IPS DF 6.9 (cell line): ENCODE measurements at regions not wholly inside any gene's neighbourhood (a gene's known extent, or its start where the extent isn't known, plus 50 kb on each side); places are given as distances from the start of the nearest gene placed in this dataset.

Experiments
- DNase-seq: peaks from one replicate; pipeline ENCODE4 v3.0.0-alpha.2; 2013; ENCODE audit warnings: low read depth, low spot score
- H3K27ac ChIP-seq: one replicate; pipeline ENCODE4 v1.5.1; 2013; ENCODE audit warnings: low read length, control low read depth
- H3K27me3 ChIP-seq: 2 replicates; pipeline ENCODE4 v1.6.1; 2013; ENCODE audit warnings: mild to moderate bottlenecking, low read length; ENCODE audit not compliant: control insufficient read depth, insufficient read depth
- H3K36me3 ChIP-seq: 2 replicates; pipeline ENCODE4 v1.6.1; 2013; ENCODE audit warnings: low read length; ENCODE audit not compliant: control insufficient read depth, insufficient read depth
- H3K4me1 ChIP-seq: 2 replicates; pipeline ENCODE4 v1.6.1; 2013; ENCODE audit warnings: low read length; ENCODE audit not compliant: control insufficient read depth, insufficient read depth
- H3K4me3 ChIP-seq: 2 replicates; pipeline ENCODE4 v1.5.1; 2013; ENCODE audit warnings: mild to moderate bottlenecking, low read length
- H3K9me3 ChIP-seq: 2 replicates; pipeline ENCODE4 v1.6.1; 2013; ENCODE audit warnings: low read length, inconsistent platforms; ENCODE audit not compliant: control insufficient read depth, insufficient read depth
- WGBS: extraction: QIAGEN DNeasy Blood & Tissue Kit; methylation state at CpG from one replicate; pipeline ENCODE4 v1.1.7; 2013; ENCODE audit warnings: mixed read lengths, missing lambda C conversion rate; ENCODE audit not compliant: insufficient read length, insufficient coverage; 5-methylcytosine and 5-hydroxymethylcytosine counted together

DNA sequence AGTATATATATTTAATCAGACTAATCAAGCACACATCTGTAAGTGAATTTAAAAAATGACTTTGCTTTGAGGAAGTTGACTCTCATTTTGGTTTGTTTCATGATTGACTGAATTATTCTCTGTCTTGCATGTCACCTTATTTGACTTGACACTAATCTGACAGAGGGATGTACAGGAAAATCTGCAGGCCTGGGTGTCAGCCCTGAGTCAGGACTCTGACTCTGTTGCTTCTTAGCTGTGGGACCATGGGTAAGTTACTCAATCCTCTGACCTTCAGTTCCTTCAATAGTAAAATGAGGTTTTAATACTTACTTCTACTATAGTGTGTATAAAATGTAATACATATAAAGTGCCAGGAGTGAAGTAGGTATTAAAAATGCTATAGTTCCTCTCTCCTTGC, 415.9 kb downstream of the ARHGEF28 start:
- H3K9me3 ChIP-seq: no peaks in the 10 kb centered on the region
- H3K36me3 ChIP-seq: no peaks in the 10 kb centered on the region
- H3K4me1 ChIP-seq: no peaks in the 10 kb centered on the region
- H3K27ac ChIP-seq: no peak overlapping the region
- H3K27me3 ChIP-seq: no peaks in the 10 kb centered on the region
- DNase-seq: no peak
- no peak overlapping the region for H3K4me3 ChIP-seq

DNA sequence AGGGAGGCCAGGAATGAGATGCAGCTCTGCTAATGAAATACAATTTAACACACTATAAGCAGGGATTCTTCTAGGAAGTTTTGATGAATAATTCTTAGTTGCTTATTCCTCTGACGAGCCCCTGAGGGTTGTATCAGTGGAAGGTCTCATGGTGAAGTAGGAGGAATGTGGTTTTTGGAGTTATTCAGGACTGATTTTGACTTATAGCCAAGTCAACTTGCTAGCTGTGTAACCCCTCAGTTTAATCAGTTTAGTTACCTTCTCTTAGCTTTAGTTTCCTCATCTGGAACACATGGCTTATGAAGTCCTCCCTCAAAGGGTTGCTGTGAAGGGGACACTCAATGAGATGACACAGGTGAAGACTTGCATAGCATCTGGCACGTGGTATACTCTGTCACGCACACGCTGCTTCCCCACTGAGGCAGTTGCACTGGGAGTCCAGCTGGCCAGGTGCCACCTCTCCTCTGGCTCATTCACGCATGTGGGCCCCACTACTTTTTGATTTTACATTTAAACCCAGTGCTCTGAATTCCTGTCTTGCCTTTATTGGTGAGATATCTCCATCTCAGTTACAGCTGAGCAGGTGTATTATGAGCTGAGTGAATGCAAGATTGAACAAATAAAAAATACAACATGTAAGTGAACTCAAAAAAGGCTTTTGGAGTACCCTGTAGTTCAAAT, 415.0 kb downstream of the ARHGEF28 start:
- no peaks in the 10 kb centered on the region for H3K4me1 ChIP-seq
- no CpG with 5 or more reads among the region's 5 CpGs for WGBS
- H3K9me3 ChIP-seq: no peaks in the 10 kb centered on the region
- no peaks in the 10 kb centered on the region for H3K36me3 ChIP-seq
- DNase-seq: no peak
- H3K4me3 ChIP-seq: no peak overlapping the region
- no peak overlapping the region for H3K27ac ChIP-seq
- no peaks in the 10 kb centered on the region for H3K27me3 ChIP-seq

DNA sequence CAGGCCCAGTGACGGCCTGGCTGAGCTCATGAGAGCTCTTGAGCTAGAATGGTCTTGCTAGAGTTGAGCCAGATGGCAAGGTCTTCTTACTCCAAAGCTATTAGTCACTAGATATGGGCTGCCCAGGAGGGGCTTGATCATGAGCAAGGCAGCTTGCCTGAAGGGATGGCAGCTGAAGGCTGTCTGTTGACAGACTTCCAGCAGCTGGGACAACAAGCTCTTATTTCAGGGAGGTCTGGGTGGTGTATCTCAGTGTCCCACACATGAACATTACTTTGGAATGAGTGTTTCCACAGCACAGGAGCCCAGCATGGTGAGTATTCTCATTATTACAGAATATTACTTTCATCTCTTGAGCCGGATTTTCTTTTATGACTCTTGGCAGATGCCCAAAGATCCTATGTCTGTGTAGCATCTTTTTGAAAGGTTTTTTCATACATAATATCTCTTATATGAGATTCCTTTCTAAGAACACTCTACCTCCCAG, 414.1 kb downstream of the ARHGEF28 start:
- no peak overlapping the region for H3K27ac ChIP-seq
- no peaks in the 10 kb centered on the region for H3K36me3 ChIP-seq
- no peak overlapping the region for H3K4me3 ChIP-seq
- no peaks in the 10 kb centered on the region for H3K4me1 ChIP-seq
- WGBS: no CpG with 5 or more reads among the region's 2 CpGs
- no peaks in the 10 kb centered on the region for H3K27me3 ChIP-seq
- DNase-seq: no peak
- H3K9me3 ChIP-seq: no peaks in the 10 kb centered on the region

DNA sequence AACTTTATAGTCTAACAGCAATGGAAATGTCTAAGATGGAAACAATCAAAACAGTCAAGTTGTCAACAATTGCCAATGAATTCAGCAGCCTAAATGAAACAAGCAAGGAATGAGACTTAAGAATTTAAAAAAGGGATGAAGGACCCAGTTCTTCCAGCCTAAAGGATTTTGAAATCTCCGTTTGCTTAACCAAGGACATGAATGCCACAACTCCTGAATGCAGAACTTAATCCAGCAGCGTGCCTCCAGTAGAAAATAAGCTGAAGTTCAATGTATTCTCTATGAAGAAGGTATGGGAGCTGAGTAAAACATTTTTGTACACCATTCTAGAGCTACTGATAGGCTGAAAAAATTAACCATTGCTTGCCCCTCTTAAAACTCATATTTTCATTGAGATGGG, 411.3 kb downstream of the ARHGEF28 start:
- H3K9me3 ChIP-seq: no peaks in the 10 kb centered on the region
- no peak for DNase-seq
- H3K36me3 ChIP-seq: no peaks in the 10 kb centered on the region
- H3K4me1 ChIP-seq: no peaks in the 10 kb centered on the region
- WGBS: no CpG with 5 or more reads among the region's 2 CpGs
- H3K4me3 ChIP-seq: no peak overlapping the region
- H3K27me3 ChIP-seq: no peaks in the 10 kb centered on the region
- H3K27ac ChIP-seq: no peak overlapping the region

DNA sequence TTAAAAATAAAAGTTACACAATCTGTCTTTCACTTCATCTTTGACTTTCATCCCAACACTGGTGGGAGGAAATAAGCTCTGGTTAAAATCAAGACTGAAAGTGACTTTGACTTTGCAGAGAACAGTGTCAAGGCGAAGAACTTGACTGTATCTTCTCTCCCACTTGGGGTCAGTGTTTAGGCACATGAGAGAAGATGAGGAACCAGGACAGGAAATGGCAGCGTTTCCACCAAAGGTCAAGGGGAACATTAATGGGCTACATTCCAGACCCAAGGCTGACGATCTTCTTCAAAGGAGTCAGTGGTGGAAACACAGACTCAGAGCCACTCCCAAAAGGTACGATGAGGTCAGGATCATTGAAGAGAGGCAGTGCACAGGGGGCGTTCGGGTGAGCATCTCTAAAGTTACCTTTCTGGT, 409.5 kb downstream of the ARHGEF28 start:
- Histone ChIP-seq H3K27ac (no peak overlapping the region), H3K4me3 (no peak overlapping the region), H3K36me3 (no peaks in the 10 kb centered on the region), H3K9me3 (no peaks in the 10 kb centered on the region), H3K27me3 (no peaks in the 10 kb centered on the region), H3K4me1 (no peaks in the 10 kb centered on the region)
- WGBS: no CpG with 5 or more reads among the region's 6 CpGs
- peak; percentile 25 for DNase-seq

DNA sequence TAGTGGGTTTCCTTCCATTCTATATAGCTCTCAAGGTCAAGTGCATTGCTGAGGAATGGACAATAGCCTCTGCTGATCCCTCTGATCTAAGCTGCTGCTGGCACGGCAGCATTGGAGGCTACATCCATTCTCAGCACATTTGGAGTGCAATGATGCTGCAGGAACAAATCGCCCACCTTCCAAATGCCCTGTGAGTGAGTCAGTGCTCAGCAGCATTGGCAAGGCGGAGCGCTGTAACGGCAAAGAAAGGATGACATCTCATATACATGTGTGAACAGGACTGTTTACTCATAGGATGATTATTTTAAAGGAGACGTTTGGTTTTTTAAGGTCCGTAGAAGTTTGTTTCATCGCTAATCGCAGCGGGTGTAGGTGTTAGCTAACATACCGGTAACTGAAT, 408.7 kb downstream of the ARHGEF28 start:
- no peak for DNase-seq
- Histone ChIP-seq H3K27ac (no peak overlapping the region), H3K4me3 (no peak overlapping the region), H3K9me3 (no peaks in the 10 kb centered on the region), H3K27me3 (no peaks in the 10 kb centered on the region), H3K4me1 (no peaks in the 10 kb centered on the region), H3K36me3 (no peaks in the 10 kb centered on the region)
- WGBS: 100% methylated on average over 2 of the region's 11 CpGs

DNA sequence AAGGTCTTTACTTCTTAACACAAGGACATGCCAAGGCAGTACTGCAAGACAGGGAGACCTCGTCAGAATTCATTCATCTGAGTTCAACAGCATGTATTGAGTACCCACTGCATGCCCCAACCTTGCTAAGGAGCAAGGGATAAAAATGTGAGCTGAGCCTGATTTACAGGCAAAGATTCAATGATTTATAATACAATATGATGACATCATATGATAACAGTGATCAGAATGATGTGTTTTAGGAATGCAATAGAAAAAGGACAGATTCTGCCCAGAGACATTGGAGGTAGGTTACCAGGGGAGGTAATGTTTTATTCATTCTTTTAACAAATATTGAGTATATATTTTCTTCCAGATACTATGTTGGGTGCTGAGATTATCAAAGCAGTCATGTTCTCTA, 406.6 kb downstream of the ARHGEF28 start:
- Histone ChIP-seq H3K27me3 (no peaks in the 10 kb centered on the region), H3K27ac (no peak overlapping the region), H3K4me1 (no peaks in the 10 kb centered on the region), H3K9me3 (no peaks in the 10 kb centered on the region), H3K4me3 (no peak overlapping the region), H3K36me3 (no peaks in the 10 kb centered on the region)
- DNase-seq: no peak
- no CpG with 5 or more reads among the region's 1 CpG for WGBS

DNA sequence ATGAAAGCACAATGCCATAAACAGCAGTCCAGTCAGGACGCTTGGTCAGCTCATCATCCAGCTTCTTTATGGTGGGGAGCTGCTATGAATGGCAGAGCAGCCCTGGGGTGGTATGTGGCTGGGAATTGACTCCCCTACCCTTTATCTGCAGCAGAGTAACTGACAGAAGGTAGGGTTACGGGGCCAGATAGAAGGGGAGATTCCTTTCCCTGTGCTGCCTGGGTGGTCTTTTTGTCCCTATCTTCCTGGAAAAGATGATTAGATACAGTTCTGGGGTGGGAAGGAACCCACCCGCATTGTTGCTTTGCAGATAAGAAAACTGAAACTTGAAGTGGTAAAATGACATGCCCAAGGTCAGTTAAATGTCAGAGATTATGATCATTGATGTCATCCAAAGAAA, 405.5 kb downstream of the ARHGEF28 start:
- no CpG with 5 or more reads among the region's 3 CpGs for WGBS
- Histone ChIP-seq H3K27ac (no peak overlapping the region), H3K27me3 (no peaks in the 10 kb centered on the region), H3K9me3 (no peaks in the 10 kb centered on the region), H3K36me3 (no peaks in the 10 kb centered on the region), H3K4me1 (no peaks in the 10 kb centered on the region), H3K4me3 (no peak overlapping the region)
- no peak for DNase-seq

DNA sequence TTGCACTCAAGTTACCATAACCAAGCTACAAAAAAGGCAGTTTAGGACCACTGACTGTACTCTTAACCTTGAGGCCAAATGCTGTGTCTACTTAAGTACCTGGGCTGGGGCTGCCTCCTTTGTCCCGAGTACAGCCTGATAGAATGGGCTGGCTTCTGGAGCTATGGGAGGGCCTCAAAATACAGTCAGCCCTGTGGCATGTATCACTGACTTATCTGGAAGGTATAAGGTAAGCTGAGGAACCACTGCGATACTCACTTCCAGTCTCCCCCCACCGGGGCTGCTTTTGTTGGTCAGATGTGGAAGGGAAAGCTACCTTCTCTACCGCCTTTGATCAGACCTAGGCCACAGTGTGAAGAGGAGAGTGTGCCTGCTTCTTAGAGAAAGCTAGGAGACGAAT, 404.8 kb downstream of the ARHGEF28 start:
- no peak for DNase-seq
- H3K4me1 ChIP-seq: no peaks in the 10 kb centered on the region
- H3K36me3 ChIP-seq: no peaks in the 10 kb centered on the region
- H3K27ac ChIP-seq: no peak overlapping the region
- H3K4me3 ChIP-seq: no peak overlapping the region
- H3K9me3 ChIP-seq: no peaks in the 10 kb centered on the region
- no CpG with 5 or more reads among the region's 5 CpGs for WGBS
- no peaks in the 10 kb centered on the region for H3K27me3 ChIP-seq

DNA sequence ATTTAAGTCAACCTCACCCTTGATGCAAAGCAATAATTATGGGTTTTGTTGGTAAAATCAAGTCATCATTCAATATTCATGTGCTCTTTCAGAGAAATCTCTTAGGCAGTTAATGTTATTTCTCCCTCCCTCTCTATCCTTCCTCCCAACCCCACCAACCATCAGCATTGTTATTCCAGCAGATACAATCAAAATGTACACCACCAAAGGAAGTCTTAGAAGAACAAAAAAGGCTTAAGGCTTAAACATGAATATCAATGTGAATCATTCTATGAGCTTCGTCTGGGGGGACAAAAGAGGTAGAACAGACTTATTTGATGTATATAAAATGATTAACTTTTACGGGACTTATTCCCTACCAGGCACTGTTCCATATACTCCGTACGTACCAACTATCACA, 404.4 kb downstream of the ARHGEF28 start:
- Histone ChIP-seq H3K27me3 (no peaks in the 10 kb centered on the region), H3K4me1 (no peaks in the 10 kb centered on the region), H3K4me3 (no peak overlapping the region), H3K36me3 (no peaks in the 10 kb centered on the region), H3K27ac (no peak overlapping the region), H3K9me3 (no peaks in the 10 kb centered on the region)
- no peak for DNase-seq
- WGBS: no CpG with 5 or more reads among the region's 4 CpGs

DNA sequence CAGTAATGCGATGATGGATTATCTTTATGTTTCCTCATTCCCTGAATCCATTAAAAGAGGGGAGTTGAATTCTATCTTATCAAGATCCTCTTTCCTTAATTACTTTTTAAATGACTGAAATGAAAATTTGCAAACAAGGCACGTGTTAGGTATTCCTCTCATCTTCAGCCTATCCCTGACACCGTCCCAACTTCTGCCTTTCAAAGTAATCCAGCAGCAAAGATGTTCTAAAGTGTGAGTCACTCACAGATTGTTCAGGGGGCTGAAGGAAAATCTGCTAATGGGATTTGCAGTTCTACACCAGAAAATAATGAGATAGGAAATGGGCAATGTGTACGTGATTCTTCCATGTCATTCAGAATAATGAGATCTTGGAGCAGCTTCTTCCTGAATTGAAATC, 403.0 kb downstream of the ARHGEF28 start:
- H3K27ac ChIP-seq: no peak overlapping the region
- WGBS: no CpG with 5 or more reads among the region's 4 CpGs
- H3K27me3 ChIP-seq: no peaks in the 10 kb centered on the region
- no peaks in the 10 kb centered on the region for H3K36me3 ChIP-seq
- H3K9me3 ChIP-seq: no peaks in the 10 kb centered on the region
- H3K4me1 ChIP-seq: no peaks in the 10 kb centered on the region
- DNase-seq: no peak
- H3K4me3 ChIP-seq: no peak overlapping the region
